ENCODE measurements at regions not wholly inside any gene's neighbourhood (a gene's known extent, or its start where the extent isn't known, plus 50 kb on each side); places are given as distances from the start of the nearest gene placed in this dataset.

- Histone ChIP-seq H3K9me3 (ENCODE audit: insufficient read depth, low read length) (peaks cover 5% of the 10 kb centered on the region; the same call in 1 of the 2 replicates), H3K4me2 (ENCODE audit: low read depth, low read length, poor library complexity, severe bottlenecking) (no peak overlapping the region), H3K9me2 (replicated peaks; ENCODE audit: insufficient read depth, low read length) (no peaks in the 10 kb centered on the region), H3K36me3 (ENCODE audit: low read length) (no peaks in the 10 kb centered on the region), H3K9ac (ENCODE audit: low read length) (no peak overlapping the region), H3K4me3 (ENCODE audit: insufficient read depth, low read length, poor library complexity, severe bottlenecking) (no peak overlapping the region), H2AFZ (ENCODE audit: low read depth, low read length, severe bottlenecking) (no peak overlapping the region), H3K27me3 (ENCODE audit: low read length) (no peaks in the 10 kb centered on the region), H3K79me2 (ENCODE audit: insufficient read depth, low read length) (no peaks in the 10 kb centered on the region), H4K20me1 (ENCODE audit: low read depth, low read length) (no peaks in the 10 kb centered on the region), H3K27ac (ENCODE audit: low read depth, low read length) (no peak overlapping the region), H3F3A (ENCODE audit: insufficient read depth) (no peaks in the 10 kb centered on the region)
- TF ChIP-seq CTCF (IDR thresholded peaks at IDR 0.05; ENCODE audit: insufficient read depth, low read length, poor library complexity, severe bottlenecking) (no peak), EZH2phosphoT487 (conservative IDR thresholded peaks at IDR 0.05; ENCODE audit: low read length) (no peak)
These were observed 500.6 kb upstream of the PROK2 start for GRCh38 chr3:72285502-72285901.

GRCh38 chr3:72284471-72284870, 499.5 kb upstream of the PROK2 start:
- Histone ChIP-seq H2AFZ (ENCODE audit: low read depth, low read length, severe bottlenecking) (no peak overlapping the region), H3K4me2 (ENCODE audit: low read depth, low read length, poor library complexity, severe bottlenecking) (no peak overlapping the region), H4K20me1 (ENCODE audit: low read depth, low read length) (no peaks in the 10 kb centered on the region), H3K9me3 (ENCODE audit: insufficient read depth, low read length) (peaks cover 5% of the 10 kb centered on the region; the same call in 1 of the 2 replicates), H3K36me3 (ENCODE audit: low read length) (no peaks in the 10 kb centered on the region), H3F3A (ENCODE audit: insufficient read depth) (no peaks in the 10 kb centered on the region), H3K9me2 (replicated peaks; ENCODE audit: insufficient read depth, low read length) (no peaks in the 10 kb centered on the region), H3K27me3 (ENCODE audit: low read length) (no peaks in the 10 kb centered on the region), H3K27ac (ENCODE audit: low read depth, low read length) (no peak overlapping the region), H3K79me2 (ENCODE audit: insufficient read depth, low read length) (no peaks in the 10 kb centered on the region), H3K4me3 (ENCODE audit: insufficient read depth, low read length, poor library complexity, severe bottlenecking) (no peak overlapping the region), H3K9ac (ENCODE audit: low read length) (no peak overlapping the region)
- TF ChIP-seq CTCF (IDR thresholded peaks at IDR 0.05; ENCODE audit: insufficient read depth, low read length, poor library complexity, severe bottlenecking) (no peak), EZH2phosphoT487 (conservative IDR thresholded peaks at IDR 0.05; ENCODE audit: low read length) (no peak)

GRCh38 chr3:72282918-72283317, 498.0 kb upstream of the PROK2 start:
- Histone ChIP-seq H3K9ac (ENCODE audit: low read length) (no peak overlapping the region), H3K4me3 (ENCODE audit: insufficient read depth, low read length, poor library complexity, severe bottlenecking) (no peak overlapping the region), H3K36me3 (ENCODE audit: low read length) (no peaks in the 10 kb centered on the region), H3K9me2 (replicated peaks; ENCODE audit: insufficient read depth, low read length) (no peaks in the 10 kb centered on the region), H4K20me1 (ENCODE audit: low read depth, low read length) (no peaks in the 10 kb centered on the region), H3K9me3 (ENCODE audit: insufficient read depth, low read length) (peaks cover 5% of the 10 kb centered on the region; the same call in 1 of the 2 replicates), H3K27me3 (ENCODE audit: low read length) (no peaks in the 10 kb centered on the region), H3K79me2 (ENCODE audit: insufficient read depth, low read length) (no peaks in the 10 kb centered on the region), H3F3A (ENCODE audit: insufficient read depth) (no peaks in the 10 kb centered on the region), H3K4me2 (ENCODE audit: low read depth, low read length, poor library complexity, severe bottlenecking) (no peak overlapping the region), H2AFZ (ENCODE audit: low read depth, low read length, severe bottlenecking) (no peak overlapping the region), H3K27ac (ENCODE audit: low read depth, low read length) (no peak overlapping the region)
- TF ChIP-seq CTCF (IDR thresholded peaks at IDR 0.05; ENCODE audit: insufficient read depth, low read length, poor library complexity, severe bottlenecking) (no peak), EZH2phosphoT487 (conservative IDR thresholded peaks at IDR 0.05; ENCODE audit: low read length) (no peak)

All from SU-DHL-6 (cell line).